BJ (cell line): ENCODE measurements at regions not wholly inside any gene's neighbourhood (a gene's known extent, or its start where the extent isn't known, plus 50 kb on each side); places are given as distances from the start of the nearest gene placed in this dataset.

ENCODE experiments used
- CTCF ChIA-PET: fragments of 350-600 bp; formaldehyde crosslinking; extraction: SDS; loops from one replicate; lab custom pipeline; 2021; ENCODE audit warnings: antibody characterized with exemption, inconsistent platforms; lab: Yijun Ruan, JAX
- POLR2A ChIA-PET: fragments of 300-600 bp; sonication (Branson Sonifier 250); formaldehyde crosslinking; extraction: SDS; loops from one replicate; lab custom pipeline; 2021; ENCODE audit warnings: antibody characterized with exemption; lab: Charles Lee
- DNase-seq: peaks from one replicate; pipeline ENCODE4 v3.0.0-alpha.2; 2011; ENCODE audit warnings: low read depth
- H3K27me3 ChIP-seq: 2 replicates; pipeline ENCODE4 v1.6.0; 2011; ENCODE audit warnings: low read length; ENCODE audit not compliant: control insufficient read depth, insufficient read depth
- H3K36me3 ChIP-seq: 2 replicates; pipeline ENCODE4 v1.5.1; 2011; ENCODE audit warnings: low read length; ENCODE audit not compliant: control insufficient read depth, insufficient read depth
- H3K4me3 ChIP-seq: 2 replicates; pipeline ENCODE4 v1.5.1; 2011; ENCODE audit warnings: low read depth, mild to moderate bottlenecking, control low read depth, low read length
- CTCF ChIP-seq: IDR thresholded peaks from 2 replicates; pipeline ENCODE4 v1.5.1; 2011; ENCODE audit warnings: low read depth, mild to moderate bottlenecking, control low read depth, inconsistent platforms, low read length, moderate library complexity; ENCODE audit not compliant: insufficient read depth

GRCh38 chr3:43214616-43215015 is 71.7 kb upstream of the SNRK start:
- no peak for DNase-seq
- TF ChIP-seq CTCF = no peak
- POLR2A ChIA-PET = no interaction called here
- no peaks in the 10 kb centered on the region for H3K36me3 ChIP-seq
- CTCF ChIA-PET = no interaction called here
- H3K4me3 ChIP-seq = no peak overlapping the region
- peaks cover 2% of the 10 kb centered on the region for H3K27me3 ChIP-seq

GRCh38 chr3:43213631-43214030 is 72.7 kb upstream of the SNRK start:
- no peak for TF ChIP-seq CTCF
- CTCF ChIA-PET = interaction anchor here (1.0 to 1.2 kb wide), 3 partner anchors 11 to 115 kb away, joined by 3 to 4 read pairs (median 3); no protein-coding TSS in a partner anchor
- no peaks in the 10 kb centered on the region for H3K36me3 ChIP-seq
- DNase-seq = no peak
- no peak overlapping the region for H3K4me3 ChIP-seq
- H3K27me3 ChIP-seq = peaks cover 2% of the 10 kb centered on the region
- POLR2A ChIA-PET = interaction anchor here (0.6 kb wide), 1 partner anchor 23 kb away, joined by 6 read pairs; no protein-coding TSS in a partner anchor

GRCh38 chr3:43212914-43213611 is 73.3 kb upstream of the SNRK start:
- no peaks in the 10 kb centered on the region for H3K36me3 ChIP-seq
- ChIA-PET CTCF (interaction anchor here (1.0 to 1.2 kb wide), 4 partner anchors 11 to 116 kb away, joined by 3 to 4 read pairs (median 3); no protein-coding TSS in a partner anchor), POLR2A (interaction anchor here (0.6 kb wide), 1 partner anchor 22 kb away, joined by 6 read pairs; no protein-coding TSS in a partner anchor)
- no peak overlapping the region for H3K4me3 ChIP-seq
- peaks cover 2% of the 10 kb centered on the region for H3K27me3 ChIP-seq
- TF ChIP-seq CTCF = no peak
- no peak for DNase-seq

- Histone ChIP-seq H3K36me3 (no peaks in the 10 kb centered on the region), H3K27me3 (peaks cover 2% of the 10 kb centered on the region), H3K4me3 (no peak overlapping the region)
- no peak for DNase-seq
- ChIA-PET POLR2A (no interaction called here), CTCF (interaction anchor here (1.1 kb wide), 1 partner anchor 50 kb away, joined by 3 read pairs; no protein-coding TSS in a partner anchor)
- TF ChIP-seq CTCF = no peak
Measured at GRCh38 chr3:43211681-43212080, 74.7 kb upstream of the SNRK start.

GRCh38 chr3:43210049-43211027 is 76.0 kb upstream of the SNRK start:
- POLR2A ChIA-PET = no interaction called here
- Histone ChIP-seq H3K36me3 (no peaks in the 10 kb centered on the region), H3K27me3 (peaks cover 2% of the 10 kb centered on the region; the same call in 1 of the 2 replicates), H3K4me3 (no peak overlapping the region)
- TF ChIP-seq CTCF = no peak
- no peak for DNase-seq
- CTCF ChIA-PET = no interaction called here
